ENCODE measurements at regions not wholly inside any gene's neighbourhood (a gene's known extent, or its start where the extent isn't known, plus 50 kb on each side); places are given as distances from the start of the nearest gene placed in this dataset.

- peaks cover 2% of the 10 kb centered on the region; the same call in 1 of the 3 replicates for H3K4me1 Mint-ChIP-seq
Observed at GRCh38 chr10:84783386-84783785, 455.0 kb downstream of the CCSER2 start.

GRCh38 chr10:84783909-84784308 lies 455.5 kb downstream of the CCSER2 start:
- H4K20me1 ChIP-seq (replicated peaks; ENCODE audit: insufficient read depth), result no peaks in the 10 kb centered on the region
- H3K4me1 ChIP-seq (ENCODE audit: insufficient read depth), result no peaks in the 10 kb centered on the region
- H3K4me3 ChIP-seq, result no peak overlapping the region
- no peak overlapping the region for H3K4me2 ChIP-seq
- peak; percentile 54 for ATAC-seq
- H3K79me2 ChIP-seq (replicated peaks; ENCODE audit: insufficient read depth), result no peaks in the 10 kb centered on the region
- no peak overlapping the region for H3K4me3 Mint-ChIP-seq
- peak overlapping the region; percentile 86; the same call in 1 of the 2 replicates for H2AFZ ChIP-seq
- H3K36me3 Mint-ChIP-seq (ENCODE audit: low read depth), result peaks cover 5% of the 10 kb centered on the region; the same call in 1 of the 3 replicates
- peaks cover 5% of the 10 kb centered on the region for H3K27me3 Mint-ChIP-seq (ENCODE audit: insufficient read depth, low read depth, poor library complexity)
- H3K27ac ChIP-seq (ENCODE audit: low read depth), result no peak overlapping the region
- H3K9me2 ChIP-seq (ENCODE audit: insufficient read depth), result no peaks in the 10 kb centered on the region
- no peaks in the 10 kb centered on the region for H3K27me3 ChIP-seq (ENCODE audit: insufficient read depth)
- H3K9me3 Mint-ChIP-seq, result peaks cover 8% of the 10 kb centered on the region
- TF ChIP-seq JUNB (IDR thresholded peaks at IDR 0.05; ENCODE audit: unreplicated experiment) (no peak), ZNF462 (CRISPR knock-in tag; IDR thresholded peaks at IDR 0.05) (no peak), NANOG (IDR thresholded peaks at IDR 0.05; ENCODE audit: borderline replicate concordance) (no peak), ZNF114 (CRISPR knock-in tag; IDR thresholded peaks at IDR 0.05) (no peak), REST (IDR thresholded peaks at IDR 0.05; ENCODE audit: unreplicated experiment) (no peak), CREB1 (CRISPR knock-in tag; IDR thresholded peaks at IDR 0.05; ENCODE audit: low read depth) (no peak)
- H3K36me3 ChIP-seq (ENCODE audit: insufficient read depth), result no peaks in the 10 kb centered on the region
- DNase-seq (ENCODE audit: low spot score), result no peak
- H3K4me1 Mint-ChIP-seq, result peaks cover 2% of the 10 kb centered on the region; the same call in 1 of the 3 replicates
- H3K27ac Mint-ChIP-seq, result no peak overlapping the region
- H3F3A ChIP-seq (replicated peaks; ENCODE audit: low read depth), result no peaks in the 10 kb centered on the region

More at GRCh38 chr10:84783386-84783785, 455.0 kb downstream of the CCSER2 start:
- peak; percentile 65 for DNase-seq (ENCODE audit: low spot score)
- peak; percentile 99 for ATAC-seq
- peaks cover 11% of the 10 kb centered on the region for H3K9me3 Mint-ChIP-seq
- H3K27me3 Mint-ChIP-seq (ENCODE audit: insufficient read depth, low read depth, poor library complexity), result peaks cover 5% of the 10 kb centered on the region
- H3K4me3 Mint-ChIP-seq, result no peak overlapping the region
- Histone ChIP-seq H3K4me2 (no peak overlapping the region), H3K27me3 (ENCODE audit: insufficient read depth) (no peaks in the 10 kb centered on the region), H3K9me2 (ENCODE audit: insufficient read depth) (no peaks in the 10 kb centered on the region), H3K36me3 (ENCODE audit: insufficient read depth) (no peaks in the 10 kb centered on the region), H4K20me1 (replicated peaks; ENCODE audit: insufficient read depth) (no peaks in the 10 kb centered on the region), H3K27ac (ENCODE audit: low read depth) (no peak overlapping the region), H3K79me2 (replicated peaks; ENCODE audit: insufficient read depth) (no peaks in the 10 kb centered on the region), H3F3A (replicated peaks; ENCODE audit: low read depth) (no peaks in the 10 kb centered on the region), H3K4me1 (ENCODE audit: insufficient read depth) (no peaks in the 10 kb centered on the region), H2AFZ (peak overlapping the region; percentile 86; the same call in 1 of the 2 replicates), H3K4me3 (no peak overlapping the region)
- no peak overlapping the region for H3K27ac Mint-ChIP-seq
- H3K36me3 Mint-ChIP-seq (ENCODE audit: low read depth), result peaks cover 7% of the 10 kb centered on the region; the same call in 1 of the 3 replicates
- TF ChIP-seq JUNB (IDR thresholded peaks at IDR 0.05; ENCODE audit: unreplicated experiment) (no peak), POLR2AphosphoS5 (IDR thresholded peaks at IDR 0.05; ENCODE audit: low read depth) (no peak), CTCF (conservative IDR thresholded peaks at IDR 0.05; ENCODE audit: low read depth in 2 of 2) (peak; percentile 82 to 88), ZNF114 (CRISPR knock-in tag; IDR thresholded peaks at IDR 0.05) (no peak)

Measured in GM23338 (cell line).